ENCODE measurements at regions not wholly inside any gene's neighbourhood (a gene's known extent, or its start where the extent isn't known, plus 50 kb on each side); places are given as distances from the start of the nearest gene placed in this dataset.

DNA sequence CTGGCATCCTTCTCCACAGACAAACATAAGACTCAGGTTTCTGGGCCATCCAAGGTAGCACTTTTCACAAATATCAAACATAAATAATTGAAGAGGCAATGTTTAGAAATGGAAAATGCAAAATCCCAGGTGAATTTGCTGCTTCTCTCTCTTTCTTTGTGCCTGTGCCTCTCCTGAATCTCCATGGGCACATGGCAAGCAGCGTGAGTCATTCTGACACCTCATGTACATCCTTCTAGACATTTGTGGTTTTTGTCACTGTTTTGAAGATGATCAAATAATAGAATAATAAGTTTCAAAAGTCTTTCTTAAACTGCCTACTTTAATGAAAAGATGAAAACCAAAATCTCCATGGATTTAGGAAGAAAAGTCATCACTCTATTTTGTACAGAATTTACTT, 60.3 kb upstream of the RAB11FIP2 start:
- no peak for DNase-seq

- no peak for DNase-seq
Observed at GRCh38 chr10:118106426-118106825, 59.7 kb upstream of the RAB11FIP2 start.

- DNase-seq: no peak
Observed at GRCh38 chr10:118102121-118102520, 55.4 kb upstream of the RAB11FIP2 start.

DNA sequence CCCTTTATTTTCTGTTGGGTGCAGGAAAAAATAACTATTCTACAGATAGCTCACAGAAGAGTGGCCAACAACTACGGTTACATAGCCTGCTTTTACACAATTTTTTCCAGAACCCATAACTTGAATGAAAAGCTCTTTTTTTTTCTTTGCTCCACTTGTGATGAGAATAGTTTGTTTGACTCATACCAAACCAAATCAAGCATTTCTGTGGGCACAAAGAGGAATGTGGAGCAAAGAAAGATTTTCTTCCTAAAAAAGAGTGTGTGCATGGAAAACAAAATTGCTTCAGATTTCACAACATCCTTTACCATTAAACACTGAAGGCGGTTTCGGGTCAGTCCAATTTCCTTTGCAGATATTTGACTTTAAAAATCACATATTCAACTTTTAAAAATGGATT, 54.8 kb upstream of the RAB11FIP2 start:
- no peak for DNase-seq

Data from right kidney (tissue), 1 donor.